GM21423 (cell line): ENCODE measurements at regions not wholly inside any gene's neighbourhood (a gene's known extent, or its start where the extent isn't known, plus 50 kb on each side); places are given as distances from the start of the nearest gene placed in this dataset.

Experiments used
- ATAC-seq: cut with Tn5 transposase; IDR thresholded peaks from one replicate; pipeline ENCODE4 v1.9.1; 2021; ENCODE audit warnings: mild to moderate bottlenecking, moderate library complexity; ENCODE audit not compliant: unreplicated experiment

DNA sequence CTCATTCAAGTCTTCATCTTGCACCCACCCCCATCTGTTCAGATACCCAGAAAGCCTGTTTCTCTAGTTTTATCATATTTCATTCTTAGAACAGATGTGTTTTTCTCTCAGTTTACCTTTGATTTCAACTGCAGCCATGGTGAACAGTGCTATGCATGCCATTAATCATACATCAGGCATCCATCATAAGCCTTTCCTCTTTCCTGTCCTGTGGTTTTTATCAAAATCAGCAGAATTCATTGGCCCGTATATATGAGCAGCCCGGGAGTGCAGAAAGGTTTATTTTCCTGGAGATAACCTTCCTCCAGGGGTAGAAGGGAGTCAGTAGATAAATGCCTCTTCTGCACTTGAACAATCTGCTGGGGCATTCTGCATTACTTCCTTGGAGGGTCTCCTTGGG is 65.7 kb downstream of the IL21 start:
- ATAC-seq: no peak

DNA sequence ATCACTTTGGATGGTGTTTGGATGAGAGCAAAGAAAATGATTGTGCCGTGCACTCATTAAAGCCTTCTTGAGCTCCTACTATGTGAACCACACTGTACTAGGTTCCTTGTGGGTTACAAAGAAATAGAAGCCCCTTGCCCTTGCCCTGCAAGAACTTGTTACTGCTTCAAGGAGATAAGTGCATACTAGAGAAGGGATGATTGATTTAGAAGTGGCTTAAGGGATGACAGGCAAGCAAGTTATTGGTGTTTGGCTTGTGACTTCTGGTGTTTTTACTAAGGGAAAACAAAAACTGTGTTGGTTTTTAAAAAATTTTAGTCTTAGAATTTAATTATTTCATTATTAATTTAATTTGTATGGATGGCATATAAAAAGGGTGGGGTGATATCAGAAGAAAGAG is 67.4 kb downstream of the IL21 start:
- no peak for ATAC-seq

DNA sequence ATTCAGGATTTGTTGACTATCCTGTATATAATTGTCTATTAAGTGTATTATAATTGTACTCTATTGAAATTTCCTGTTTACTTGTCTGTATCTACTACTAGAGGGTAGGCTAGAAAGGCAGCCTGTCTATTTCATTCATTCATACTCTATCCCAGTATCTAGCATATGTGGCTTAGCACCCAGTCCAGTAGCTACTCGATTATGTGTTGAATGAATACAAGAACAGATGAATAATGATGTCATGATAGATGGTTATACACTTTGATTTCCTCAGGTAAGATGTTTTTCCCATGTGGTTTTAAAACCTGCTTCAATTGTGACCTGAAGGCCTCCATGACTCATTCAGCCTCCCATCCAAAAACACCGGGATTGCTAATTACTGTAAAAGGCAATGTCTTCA is 68.0 kb downstream of the IL21 start:
- no peak for ATAC-seq

DNA sequence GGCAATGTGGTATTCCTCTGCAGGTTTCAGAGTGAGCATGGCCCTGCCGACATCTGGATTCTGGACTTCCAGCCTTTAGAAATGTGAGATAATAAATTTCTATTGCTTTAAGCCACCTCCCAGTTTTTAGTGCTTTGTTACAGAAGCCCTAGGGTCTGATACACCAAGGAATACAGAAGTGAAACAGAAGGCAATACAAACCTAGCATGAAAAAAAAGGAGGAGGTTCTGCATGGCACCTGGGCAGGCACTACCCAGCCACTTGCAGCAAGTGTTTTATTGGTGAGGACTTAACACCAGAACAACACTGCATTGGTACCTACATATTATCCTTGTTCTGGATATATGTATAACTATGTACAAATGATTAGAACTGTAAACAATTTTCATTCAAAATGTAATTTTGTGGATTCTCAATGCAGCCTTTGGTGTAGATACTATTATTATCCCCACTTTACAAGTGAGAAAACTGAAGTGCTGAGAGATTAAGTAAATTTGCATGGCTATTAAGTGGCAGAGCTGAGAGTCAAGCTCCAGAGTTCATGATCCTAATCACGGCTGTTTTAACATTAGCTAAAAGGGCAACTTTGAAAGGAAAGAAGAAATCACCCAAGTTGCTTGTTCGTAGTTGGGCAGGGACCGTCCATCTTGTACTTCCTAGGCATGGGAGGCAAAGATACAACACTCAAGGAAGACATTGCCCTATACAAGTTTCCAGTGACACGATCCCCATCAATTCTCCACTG is 71.8 kb downstream of the IL21 start:
- ATAC-seq: no peak

DNA sequence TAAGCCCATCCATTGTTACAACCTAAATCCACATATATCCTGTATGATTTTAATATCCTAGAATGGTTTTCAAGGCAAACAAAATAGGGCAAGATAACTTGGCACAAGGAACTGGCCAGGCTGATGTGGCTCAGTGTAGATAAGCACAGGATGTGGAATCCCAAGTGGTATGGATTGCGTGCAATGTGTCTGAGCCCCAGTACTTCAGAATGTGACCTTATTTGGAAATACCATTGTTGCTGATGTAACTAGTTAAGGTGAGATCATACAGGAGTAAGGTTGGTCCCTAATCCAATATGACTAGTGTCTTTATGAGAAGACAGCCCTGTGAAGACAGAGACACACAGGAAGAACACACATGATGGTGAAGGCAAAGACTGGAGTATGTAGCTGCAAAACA is 72.4 kb downstream of the IL21 start:
- ATAC-seq: no peak

DNA sequence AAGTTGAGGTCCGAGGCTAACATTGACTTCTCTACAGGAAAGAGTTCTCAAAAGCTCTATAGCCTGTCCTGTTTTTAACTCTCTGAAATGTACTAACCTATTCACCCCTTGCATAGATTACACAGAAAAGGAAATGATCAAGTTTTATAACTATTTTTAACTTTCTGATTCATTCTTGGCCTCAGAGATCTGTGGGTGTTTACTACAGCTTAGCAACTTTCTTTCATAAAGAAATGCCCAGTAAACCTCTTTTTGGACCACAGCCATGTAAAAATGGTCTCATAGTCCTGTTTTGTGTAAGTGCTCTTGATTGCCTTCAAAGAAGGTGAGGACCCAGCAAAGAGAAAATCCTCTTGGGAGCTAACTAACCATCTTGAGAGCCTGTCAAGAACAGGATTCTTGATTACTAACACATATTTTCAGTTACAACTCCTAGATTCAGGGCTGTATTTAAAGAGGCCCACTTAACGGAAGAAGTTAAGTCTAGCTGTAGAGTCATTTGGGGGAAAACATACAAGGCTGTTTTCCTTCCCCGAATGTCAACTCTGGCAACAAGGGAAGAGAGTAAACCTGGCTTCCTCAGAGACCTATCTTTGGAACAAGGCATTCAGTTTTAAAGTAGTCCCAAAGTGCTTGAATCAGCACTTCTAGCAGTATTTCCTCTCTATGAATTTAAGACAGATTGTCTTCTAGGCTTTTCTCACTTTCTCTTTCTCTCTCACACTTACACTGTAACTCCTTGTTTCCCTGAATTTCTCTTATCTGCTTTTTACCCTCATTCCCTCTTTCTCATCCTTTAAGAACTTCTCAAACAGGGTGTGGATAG is 78.2 kb downstream of the IL21 start:
- ATAC-seq: peak; percentile 81

DNA sequence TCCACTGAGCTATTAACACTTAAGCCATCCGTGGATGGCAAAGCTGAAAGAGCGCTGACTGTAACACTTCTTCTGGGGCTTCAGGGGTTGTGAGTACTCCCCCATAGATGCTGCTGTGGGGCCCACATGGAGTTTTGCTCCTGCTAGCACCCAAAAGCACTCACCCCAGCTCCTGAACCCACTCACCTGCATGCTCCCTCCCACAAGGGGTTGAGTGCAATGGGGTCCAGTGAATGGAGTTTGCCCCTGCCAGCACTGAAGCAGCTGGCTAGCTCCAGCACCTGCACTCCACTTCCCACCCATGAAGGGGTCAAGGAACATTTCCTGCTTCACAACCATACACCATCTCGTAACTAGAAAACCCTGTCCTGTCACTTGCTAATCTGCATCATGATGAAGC is 78.9 kb downstream of the IL21 start:
- ATAC-seq: no peak

DNA sequence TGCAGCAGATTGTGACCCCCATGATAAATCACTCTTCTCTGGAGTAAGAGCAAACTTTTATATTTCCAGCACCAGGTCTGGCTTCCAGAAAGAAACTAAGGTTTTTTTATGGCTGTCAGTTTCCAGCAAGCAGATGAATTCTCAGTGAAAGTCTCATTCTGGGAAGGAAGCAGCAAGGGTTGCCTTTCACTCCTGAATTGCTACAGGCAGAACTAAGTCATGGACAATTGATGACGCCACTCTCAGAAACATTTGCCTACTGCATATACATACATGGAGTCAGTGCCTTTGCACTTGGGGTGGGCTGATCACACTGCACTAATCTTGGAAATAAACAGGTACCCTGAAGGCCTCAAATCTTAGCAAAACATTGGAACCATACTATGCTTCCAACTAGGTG is 80.0 kb downstream of the IL21 start:
- no peak for ATAC-seq

DNA sequence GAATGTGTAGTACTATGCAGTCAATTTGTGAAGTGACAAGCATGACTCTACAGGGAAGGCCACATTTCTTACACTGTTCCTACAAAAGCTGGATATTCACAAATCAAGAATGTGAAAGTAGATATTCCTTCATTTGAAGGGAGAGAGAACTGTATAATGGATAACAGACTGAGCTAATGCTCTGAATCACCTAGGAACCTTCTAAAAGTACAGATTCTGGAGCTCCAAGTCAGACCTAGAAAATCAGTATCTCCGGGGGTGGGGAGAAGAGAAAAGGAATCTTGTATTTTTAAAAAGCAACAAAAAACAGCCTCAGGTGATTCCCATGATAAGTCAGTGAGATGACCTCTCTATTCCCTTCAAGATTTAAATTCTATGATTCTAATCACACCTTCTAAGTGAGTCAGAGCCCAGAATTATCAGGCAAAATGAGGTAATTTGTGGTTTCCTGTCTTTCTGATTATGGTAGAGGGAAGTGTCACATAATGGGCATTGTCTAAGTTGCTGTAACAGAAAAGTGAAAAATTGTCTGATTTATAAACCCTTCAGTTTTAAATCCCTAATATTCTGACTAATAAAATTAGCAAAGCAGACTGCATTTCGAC is 80.9 kb downstream of the IL21 start:
- ATAC-seq: no peak

DNA sequence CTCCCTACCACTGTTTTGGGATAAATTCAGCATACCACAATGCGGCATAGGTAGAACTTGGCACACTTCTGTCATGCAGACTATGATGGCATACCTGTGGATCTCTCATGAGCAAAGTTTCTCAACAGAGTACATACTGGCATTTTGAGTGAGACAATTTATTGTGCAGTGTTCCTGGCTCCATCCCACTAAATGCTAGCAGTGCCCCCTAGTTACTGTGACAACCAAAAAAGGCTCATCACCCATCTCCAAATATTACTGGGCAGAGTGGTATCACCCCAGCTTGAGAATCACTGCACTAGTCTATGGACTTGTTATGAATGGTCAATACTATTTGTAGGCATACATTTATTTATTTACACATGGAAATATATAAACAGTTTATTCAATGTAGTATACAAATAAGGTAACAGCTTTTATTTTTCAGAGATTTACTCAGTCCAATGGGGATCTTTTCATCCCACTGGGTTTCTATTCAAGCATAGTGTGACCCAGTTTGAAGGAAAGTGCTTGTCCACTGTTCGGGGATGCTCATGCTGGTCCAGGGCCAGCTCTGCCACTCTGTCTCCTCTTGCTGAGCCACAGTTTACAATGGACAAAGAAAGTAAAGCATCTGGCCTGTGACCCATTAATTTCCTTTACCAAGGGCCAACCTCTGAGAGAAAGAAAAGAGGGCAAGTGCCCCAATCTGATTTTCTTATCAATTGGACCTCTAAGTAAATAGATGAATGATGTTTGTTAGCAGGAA is 81.0 kb upstream of the IL2 start:
- no peak for ATAC-seq

DNA sequence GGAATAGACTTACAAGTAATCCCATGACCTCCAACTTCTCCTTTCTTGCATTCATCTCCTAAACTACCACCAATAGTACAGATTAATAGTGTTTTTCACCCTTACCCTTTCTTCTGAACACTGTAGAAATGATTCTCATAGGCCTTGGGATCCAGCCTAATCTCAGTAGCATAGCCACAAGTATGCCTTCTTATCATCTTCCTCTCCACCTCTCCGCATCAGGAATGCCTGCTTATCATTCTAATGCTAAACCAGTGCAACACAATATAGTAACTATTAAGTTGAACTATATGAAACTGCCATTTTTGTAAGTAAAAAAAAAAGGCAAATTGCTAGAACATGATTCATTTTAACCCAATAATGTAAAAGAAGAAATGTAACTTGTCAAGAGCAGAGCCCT is 79.5 kb upstream of the IL2 start:
- no peak for ATAC-seq

DNA sequence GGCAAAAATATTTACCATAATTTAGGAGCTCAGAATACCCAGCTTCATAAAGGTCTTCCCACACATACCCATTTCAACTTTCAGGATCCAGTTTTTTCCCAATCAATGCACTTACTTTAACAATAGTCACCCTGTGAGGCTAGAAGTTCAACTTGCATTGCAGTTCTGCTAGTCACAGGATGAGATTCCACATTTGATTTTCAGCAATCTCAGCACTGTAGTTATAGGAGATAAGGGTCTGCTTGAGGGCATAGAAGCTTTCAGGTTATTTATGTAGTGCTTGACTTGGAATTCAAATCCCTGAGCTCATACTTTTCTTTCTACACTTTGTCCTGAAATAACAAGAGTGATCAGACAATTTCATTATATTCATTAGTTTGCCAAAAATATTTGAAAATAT is 78.3 kb upstream of the IL2 start:
- no peak for ATAC-seq

DNA sequence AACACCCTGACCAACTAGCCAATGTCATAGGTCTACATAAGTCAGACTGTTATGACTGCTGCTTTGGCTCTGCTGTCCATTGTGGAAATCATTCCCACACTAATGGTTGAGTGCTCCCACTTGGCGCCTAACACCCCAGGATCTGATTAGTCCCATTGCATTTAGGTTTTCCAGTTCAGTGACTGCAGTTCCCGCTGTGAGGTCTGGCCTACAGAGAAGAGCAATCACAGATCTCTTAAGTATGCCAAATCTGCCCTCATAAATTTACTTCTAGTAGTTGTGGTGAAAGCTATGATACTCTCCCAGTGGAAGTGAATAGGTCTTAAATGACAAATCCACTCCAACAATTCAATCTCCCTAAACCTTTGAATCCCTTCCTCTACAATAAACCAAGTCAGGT is 77.3 kb upstream of the IL2 start:
- no peak for ATAC-seq

DNA sequence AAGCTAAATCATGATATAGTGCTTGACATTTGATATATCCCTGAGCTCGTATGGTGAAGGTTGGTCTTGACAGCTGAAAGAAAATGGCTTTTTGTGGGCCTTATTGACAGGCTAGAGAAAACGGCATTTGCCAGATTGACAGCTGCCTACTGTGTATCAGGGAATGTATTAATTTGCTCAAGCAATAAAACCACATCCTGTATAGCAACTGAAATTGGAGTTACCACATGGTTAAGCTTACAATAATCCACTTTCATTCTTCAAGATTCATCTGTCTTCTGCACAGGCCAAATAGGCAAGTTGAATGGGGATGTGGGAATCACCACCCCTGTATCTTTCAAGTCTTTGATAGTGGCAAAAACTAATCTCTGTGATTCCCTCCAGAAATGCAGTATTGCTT is 76.2 kb upstream of the IL2 start:
- no peak for ATAC-seq

DNA sequence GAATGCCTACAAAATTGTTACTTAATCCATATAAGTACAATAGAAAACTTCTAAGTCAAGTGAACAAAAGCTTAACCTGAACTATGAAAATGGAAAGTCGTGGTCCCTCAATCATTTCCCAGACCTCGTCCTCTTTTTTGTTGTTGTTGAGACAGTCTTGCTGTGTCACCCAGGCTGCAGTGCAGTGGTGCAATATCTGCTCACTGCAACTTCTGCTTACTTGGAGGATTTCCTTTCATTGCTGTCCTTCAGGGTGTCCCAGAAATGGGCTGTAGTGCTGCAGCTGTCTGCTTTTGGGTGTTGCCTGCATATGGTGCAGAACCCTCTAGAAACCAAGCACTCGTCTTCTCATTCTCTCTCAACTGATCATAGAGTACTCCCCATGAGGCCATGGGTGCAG is 75.0 kb upstream of the IL2 start:
- no peak for ATAC-seq

DNA sequence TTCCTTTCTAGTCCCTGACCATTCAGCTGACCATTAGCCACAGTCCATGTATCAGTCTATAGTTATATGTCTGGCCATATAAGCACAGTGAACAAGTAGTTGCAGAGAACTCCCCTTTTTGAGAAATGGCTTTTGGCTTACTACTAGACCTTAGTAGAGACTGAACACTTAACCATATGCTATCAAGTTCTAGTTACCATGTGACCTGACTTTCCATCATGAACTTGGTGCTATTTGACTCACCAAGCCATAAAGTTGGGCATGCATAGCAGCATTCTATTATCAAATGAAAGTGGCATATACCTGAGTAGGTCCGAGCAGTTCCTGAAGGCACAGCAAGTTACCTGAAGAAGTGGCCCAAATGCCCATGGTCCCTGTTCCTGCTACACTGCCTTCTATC is 74.5 kb upstream of the IL2 start:
- ATAC-seq: no peak

DNA sequence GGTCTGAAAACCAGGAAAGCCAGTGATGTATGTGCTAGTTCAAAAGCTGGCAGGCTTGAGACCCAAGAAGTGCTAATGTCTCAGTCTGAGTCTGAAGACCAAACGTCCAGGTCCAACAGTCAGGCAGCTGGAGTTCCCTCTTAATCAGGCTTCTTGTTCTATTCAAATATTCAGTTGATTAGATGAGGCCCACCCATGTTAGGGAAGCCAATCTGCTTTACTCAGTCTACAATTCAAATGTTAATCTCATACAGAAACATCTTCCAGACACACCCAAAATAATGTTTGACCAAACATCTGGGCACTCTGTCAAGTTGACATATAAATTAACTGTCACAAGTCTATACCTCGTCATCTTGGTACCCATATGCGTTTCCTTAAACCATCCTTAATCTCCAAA is 72.4 kb upstream of the IL2 start:
- no peak for ATAC-seq

DNA sequence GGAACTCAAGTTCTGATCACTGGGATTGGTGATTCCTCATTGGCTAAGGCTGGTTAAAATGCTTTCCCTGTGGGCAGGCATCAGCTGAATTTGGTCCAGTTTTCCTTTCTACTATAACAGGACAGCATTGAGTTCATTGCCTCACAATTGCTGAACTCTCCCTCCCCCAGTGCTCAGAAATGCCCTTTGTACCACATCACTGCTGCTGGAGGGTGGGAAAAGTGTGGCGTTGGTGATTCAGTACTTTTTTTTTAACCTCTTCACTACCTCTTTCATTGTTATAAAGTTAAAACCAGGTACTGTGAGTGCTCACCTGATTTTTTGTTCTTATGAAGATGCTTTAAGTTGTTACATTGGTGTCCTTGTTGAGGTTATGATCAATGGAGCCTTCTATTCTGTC is 69.3 kb upstream of the IL2 start:
- ATAC-seq: no peak

DNA sequence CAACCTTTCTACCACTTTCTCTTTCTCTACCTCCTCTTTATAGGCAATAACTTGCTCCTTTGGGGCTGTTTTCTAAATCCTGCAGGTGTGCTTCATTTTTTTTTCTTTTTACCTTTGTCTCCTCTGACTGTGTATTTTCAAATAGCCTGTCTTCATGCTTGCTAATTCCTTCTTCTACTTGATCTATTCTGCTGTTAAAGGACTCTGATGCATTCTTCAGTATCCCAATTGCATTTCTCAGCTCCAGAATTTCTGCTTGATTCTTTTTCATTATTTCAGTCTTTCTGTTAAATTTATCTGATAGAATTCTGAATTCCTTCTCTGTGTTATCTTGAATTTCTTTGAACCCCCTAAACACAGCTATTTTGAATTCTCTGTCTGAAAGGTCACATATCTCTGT is 67.7 kb upstream of the IL2 start:
- no peak for ATAC-seq

DNA sequence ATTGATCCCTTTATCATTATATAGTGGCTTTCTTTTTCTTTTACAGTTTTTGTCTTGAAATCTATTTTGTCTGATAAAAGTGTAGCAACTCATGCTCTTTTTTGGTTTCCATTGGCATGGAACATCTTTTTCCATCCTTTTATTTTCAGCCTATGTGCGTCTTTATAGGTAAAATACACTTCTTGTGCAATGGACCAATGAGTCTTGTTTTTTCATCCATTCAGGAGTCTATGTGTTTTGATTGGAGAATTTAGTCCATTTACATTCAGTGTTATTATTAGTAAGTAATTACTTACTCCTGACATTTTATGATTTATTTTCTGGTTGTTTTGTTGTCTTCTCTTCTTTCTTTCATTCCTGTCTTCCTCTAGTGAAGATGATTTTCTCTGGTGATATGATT is 66.4 kb upstream of the IL2 start:
- no peak for ATAC-seq

DNA sequence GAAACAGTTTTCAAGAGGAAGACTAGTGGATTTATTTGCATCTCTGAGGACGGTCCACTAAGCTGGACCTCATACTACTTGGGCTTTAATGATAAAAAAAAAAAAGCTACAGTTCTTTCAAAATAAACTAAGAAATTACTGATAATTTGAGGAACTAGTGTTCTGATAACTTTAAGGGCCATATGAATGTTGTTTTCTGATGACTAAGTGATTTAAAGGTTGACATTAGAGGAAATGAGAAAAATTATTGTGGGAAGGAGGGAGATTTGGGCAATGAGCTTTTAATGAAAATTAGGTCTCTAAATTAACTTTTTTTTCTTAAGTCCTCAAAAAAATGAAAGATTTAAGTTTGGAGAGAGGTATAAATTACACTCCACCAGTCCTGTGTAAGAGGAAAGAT is 60.8 kb upstream of the IL2 start:
- ATAC-seq: no peak

DNA sequence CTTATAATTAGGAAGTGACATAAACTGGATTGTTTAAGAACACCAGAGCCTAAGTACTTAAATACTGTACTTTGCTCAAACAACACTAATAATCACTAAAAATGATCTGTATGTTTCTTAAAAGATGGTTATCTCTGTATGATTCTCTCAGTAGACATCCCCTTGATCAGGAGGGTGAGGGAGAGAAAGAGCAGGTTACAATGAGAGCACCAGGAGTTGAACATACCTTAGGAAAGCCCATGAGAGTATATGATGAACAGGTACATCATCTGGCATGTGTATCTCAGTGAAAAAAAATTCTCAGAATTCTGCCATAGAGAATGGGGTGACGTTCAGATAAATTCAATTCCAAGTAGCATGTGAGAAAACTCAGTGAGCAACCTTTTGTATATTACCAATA is 59.9 kb upstream of the IL2 start:
- ATAC-seq: no peak
